Islet precursor cell (in vitro differentiated cells): ENCODE measurements at regions not wholly inside any gene's neighbourhood (a gene's known extent, or its start where the extent isn't known, plus 50 kb on each side); places are given as distances from the start of the nearest gene placed in this dataset.
"Not testable (repeated sequence)": the region's sequence is repeated elsewhere in the genome, so short reads cannot be mapped to it uniquely, and the experiment has no call there.

Experiments used
- DNase-seq: peaks from one replicate; pipeline ENCODE4 v3.0.0-alpha.2; 2018

- no peak for DNase-seq
Observed at GRCh38 chr13:75968103-75968838, 332.1 kb downstream of the LMO7 start.

GRCh38 chr13:75963302-75963701 lies 327.2 kb downstream of the LMO7 start:
- DNase-seq: peak; percentile 55

DNA sequence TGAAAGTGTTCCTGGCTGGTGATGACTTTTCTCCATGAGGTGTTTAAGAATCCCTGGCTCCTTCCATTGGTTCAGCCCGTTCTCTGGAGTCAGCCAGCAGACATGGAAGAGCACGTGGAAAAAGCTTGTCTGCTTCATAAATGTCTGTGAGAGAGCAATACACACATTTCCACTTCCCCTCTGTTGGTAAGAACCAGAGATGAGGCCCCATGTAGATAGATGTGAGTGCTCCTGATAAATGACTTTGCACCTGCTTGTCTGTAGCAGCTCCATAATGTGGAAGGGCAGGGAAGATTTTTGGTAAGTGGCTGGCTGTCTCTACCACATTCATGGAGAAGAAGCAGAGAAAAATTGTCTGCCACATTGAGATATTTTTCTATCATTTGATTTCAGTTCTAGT lies 325.8 kb downstream of the LMO7 start:
- no peak for DNase-seq

DNA sequence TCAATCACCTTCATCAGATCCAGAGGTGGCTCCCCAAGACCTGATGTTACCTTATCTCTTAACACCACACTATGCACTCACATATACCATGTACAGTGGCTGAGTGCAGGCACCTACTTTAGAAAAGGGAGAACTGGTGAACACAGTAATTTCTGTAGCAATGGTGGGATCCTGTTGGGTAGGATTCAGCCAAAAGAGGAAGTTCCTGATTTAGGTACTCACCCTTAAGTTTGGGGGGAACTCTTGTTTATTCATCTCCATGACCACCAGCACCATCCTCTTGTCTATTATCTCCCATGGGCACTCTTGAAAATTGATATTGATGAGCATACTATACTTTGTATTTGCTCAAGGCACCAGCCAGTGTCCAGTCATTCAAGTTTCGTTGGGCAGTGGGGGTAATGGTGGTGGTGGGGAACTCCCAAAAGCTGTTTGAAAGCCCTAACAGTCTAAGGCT lies 324.4 kb downstream of the LMO7 start:
- no peak for DNase-seq

GRCh38 chr13:75959861-75960481 lies 323.8 kb downstream of the LMO7 start:
- DNase-seq: no peak

- not testable (repeated sequence) for DNase-seq
Observed at GRCh38 chr13:75953589-75953988, 317.5 kb downstream of the LMO7 start.

DNA sequence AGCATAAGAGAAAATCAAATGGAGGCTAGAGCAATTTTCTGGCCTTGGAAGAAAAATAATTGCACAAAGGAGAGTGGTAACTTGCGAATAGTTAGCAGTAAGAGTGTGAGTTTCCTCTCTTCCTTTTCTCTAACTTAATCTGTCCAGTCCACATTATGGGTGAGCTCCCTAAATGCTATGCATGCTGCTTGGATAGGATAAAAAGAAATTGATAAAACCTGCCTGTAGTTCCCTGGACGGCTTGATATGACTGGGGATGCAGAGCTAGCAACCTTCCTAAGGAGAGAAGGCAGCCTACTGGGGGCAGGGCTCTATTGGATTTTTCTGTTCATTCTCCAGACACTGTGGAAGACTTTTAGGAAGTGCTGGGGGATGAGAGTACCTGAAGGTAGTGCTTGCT lies 311.3 kb downstream of the LMO7 start:
- DNase-seq: no peak

DNA sequence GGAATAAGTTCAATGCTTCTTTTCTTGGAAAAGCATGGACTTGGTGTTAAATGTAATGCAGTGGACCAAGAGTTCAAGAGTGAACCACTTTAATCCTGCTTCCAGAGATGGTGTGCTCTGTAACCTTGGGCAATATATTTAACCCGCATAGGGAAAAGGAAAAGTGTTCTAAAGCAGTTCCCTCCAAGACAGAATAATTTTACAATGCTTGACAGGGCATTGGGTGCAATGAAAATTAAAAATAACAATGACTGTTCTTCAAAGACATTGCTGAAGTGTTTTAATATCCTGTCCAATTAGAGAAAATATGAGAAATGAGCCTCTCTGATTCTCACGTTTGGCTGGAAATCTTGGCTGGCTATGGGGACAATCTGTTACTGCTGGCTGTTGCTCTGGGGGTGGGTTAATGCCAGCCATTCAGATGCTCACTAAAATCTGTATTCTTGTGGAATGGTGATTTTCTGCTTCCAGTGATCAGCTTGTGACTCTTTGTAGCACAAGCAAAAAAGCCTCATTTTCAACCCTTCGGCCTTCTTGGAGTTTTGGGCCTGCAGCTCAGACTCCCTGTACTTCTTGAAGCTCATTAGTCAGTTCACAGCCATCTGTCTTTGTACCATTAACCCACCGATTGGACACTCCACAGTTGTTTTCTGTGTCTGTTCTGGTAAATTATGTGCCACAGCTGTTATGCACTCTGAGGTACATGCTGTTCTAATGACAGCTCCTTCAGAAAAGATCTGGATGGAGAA lies 310.6 kb downstream of the LMO7 start:
- no peak for DNase-seq

GRCh38 chr13:75945841-75946482 lies 309.8 kb downstream of the LMO7 start:
- DNase-seq: no peak

GRCh38 chr13:75938811-75939560 lies 302.9 kb downstream of the LMO7 start:
- DNase-seq: no peak

DNA sequence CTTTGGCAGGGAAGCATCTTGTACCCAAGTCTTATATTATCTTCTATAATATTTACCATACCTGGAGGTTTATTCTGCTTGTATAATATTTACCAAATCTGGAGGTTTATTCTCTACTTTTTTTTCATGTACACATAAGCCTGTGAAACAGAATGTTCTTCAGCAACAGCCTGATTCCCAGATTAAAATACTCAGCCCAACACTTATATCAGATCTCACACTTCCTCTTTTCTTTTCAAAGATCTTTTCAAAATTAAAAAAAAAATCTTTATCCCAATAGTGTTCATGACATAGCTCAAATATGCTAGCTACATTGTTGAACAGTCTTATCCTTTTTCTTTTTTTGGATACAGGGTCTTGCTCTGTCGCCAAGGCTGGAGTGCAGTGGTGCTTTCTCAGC lies 300.7 kb downstream of the LMO7 start:
- DNase-seq: no peak

- no peak for DNase-seq
Observed at GRCh38 chr13:75935805-75936204, 299.7 kb downstream of the LMO7 start.

DNA sequence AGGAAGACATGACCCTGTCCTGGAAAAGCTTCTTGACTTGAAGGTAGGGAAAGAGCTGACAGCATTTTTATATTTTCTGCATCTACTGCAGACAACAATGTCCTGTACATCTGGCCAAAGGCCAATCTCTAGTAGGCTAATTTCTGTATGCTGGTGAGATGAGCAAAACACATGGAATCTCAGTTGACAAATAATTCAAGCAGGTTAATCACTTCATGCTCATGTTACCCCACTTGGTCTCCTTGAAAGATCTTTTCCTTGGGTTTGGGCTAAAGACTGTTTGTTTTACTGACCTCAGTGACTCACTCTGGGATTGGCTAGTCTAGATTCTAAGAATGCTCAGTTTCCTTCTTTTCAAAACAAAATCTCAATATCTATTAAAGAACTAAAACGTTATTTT lies 298.8 kb downstream of the LMO7 start:
- no peak for DNase-seq

DNA sequence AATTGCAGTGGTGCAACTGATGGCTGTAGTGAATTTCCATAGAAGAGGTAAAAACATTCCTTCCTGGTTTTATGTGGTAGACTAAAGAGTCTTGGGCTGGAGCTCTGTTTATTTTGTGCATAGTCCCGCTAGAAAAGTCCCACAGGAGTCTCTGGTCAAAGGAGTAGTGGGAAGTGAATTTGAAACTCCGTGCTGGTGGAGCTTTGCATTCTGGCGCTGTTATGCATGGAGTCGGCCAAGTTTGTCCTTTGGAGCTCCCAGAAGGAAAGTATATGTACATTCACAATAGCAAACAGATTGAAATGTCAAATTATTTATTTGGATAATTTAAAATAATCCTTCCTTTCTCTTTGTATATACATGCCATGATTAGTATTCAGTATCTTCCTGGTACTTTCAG lies 296.5 kb downstream of the LMO7 start:
- DNase-seq: no peak

- DNase-seq: no peak
Observed at GRCh38 chr13:75931116-75931515, 295.0 kb downstream of the LMO7 start.

DNA sequence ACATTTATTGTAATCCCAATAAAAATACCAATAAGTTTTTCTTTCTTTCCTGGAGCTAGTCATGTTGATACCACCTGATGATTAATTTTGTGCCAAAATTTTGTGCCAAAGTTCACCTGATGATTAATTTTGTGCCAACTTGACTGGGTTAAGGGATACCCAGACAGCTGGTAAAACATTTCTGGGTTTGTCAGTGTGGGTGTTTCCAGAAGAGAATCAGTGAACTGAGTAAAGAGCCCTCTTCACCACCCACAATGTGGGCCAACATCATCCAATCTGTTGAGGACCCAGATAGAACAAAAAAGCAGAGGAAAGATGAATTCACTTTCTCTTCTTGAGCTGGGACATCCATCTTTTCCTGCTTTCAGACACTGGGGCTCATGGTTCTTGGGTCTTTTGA lies 292.9 kb downstream of the LMO7 start:
- no peak for DNase-seq

DNA sequence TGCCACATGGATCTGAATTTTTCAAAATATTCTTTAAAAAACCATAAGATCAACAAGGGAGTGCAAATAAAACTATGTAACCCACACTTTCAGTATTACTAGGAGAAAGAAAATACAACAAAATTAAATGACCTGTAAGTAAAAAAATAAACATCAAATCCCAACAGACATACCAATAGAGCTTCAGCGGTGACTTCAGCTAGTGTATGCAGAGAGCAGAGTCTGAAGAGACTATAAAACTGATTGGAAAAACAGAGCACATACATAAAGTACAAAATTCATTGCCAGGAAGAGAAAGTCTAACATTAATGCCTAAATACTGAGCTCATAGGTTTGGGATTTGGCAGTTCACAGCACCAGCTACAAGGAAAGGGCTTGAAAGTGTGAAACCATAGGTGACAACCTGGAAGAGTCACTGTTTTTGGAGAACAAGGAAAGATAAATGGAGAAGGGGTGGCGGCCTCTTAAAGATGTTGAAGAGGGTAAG lies 291.1 kb downstream of the LMO7 start:
- DNase-seq: no peak

- no peak for DNase-seq
Observed at GRCh38 chr13:75920536-75920935, 284.4 kb downstream of the LMO7 start.

DNA sequence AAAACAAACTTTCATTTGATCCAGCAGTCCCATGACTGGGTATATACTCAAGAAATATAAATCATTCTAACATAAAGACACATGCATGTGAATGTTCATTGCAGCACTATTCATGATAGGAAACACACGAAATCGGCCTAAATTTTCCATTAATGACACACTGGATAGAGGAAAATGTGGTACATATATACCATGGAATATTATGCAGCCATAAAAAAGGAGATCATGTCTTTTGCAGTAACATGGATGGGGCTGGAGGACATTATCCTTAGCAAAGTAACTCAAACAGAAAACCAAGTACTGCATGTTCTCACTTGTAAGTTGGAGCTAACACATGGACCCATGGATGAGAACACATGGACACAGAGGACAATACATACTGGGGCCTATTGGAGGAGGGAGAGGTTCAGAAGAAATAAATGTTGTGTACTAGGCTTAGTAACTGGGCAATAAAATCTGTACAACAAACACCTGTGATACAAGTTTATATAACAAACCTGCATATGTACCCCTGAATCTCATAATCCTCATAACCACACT lies 283.6 kb downstream of the LMO7 start:
- DNase-seq: no peak

GRCh38 chr13:75915066-75915465 lies 278.9 kb downstream of the LMO7 start:
- DNase-seq: no peak

- DNase-seq: no peak
Observed at GRCh38 chr13:75913925-75914324, 277.8 kb downstream of the LMO7 start.

GRCh38 chr13:75910591-75910990 lies 274.5 kb downstream of the LMO7 start:
- DNase-seq: no peak
